GM13977 (cell line): ENCODE measurements at regions not wholly inside any gene's neighbourhood (a gene's known extent, or its start where the extent isn't known, plus 50 kb on each side); places are given as distances from the start of the nearest gene placed in this dataset.

Source experiments
- DNase-seq: peaks from one replicate; pipeline ENCODE4 v3.0.0; 2012; ENCODE audit warnings: low spot score
- CTCF ChIP-seq: IDR thresholded peaks from 2 replicates; pipeline ENCODE4 v1.5.1; 2012; ENCODE audit warnings: mild to moderate bottlenecking, control low read depth; ENCODE audit not compliant: insufficient read depth; ENCODE audit errors: extremely low read depth, missing control alignments
- in situ Hi-C: fragments of 300-500 bp; cut with MboI; formaldehyde crosslinking; loops from one replicate; pipeline ENCODE4 v1.12.0; 2022; ENCODE audit warnings: low sequenced_read_pairs, low pct_unique_long_range_greater_than_20kb, mixed read lengths, inconsistent platforms; ENCODE audit not compliant: unreplicated experiment

- in situ Hi-C loops, result no loop called here
- no peak for DNase-seq
- no peak for TF ChIP-seq CTCF
Observed at GRCh38 chr2:2681711-2682251, 350.7 kb upstream of the MYT1L start.

- in situ Hi-C loops, result no loop called here
- TF ChIP-seq CTCF, result no peak
- DNase-seq, result no peak
Observed at GRCh38 chr2:2681085-2681484, 350.0 kb upstream of the MYT1L start.

- no peak for DNase-seq
- no peak for TF ChIP-seq CTCF
- in situ Hi-C loops, result no loop called here
Observed at GRCh38 chr2:2674831-2675230, 343.8 kb upstream of the MYT1L start.

- in situ Hi-C loops, result no loop called here
- TF ChIP-seq CTCF, result no peak
- DNase-seq, result no peak
Observed at GRCh38 chr2:2673406-2673805, 342.3 kb upstream of the MYT1L start.

GRCh38 chr2:2672249-2672648, 341.2 kb upstream of the MYT1L start:
- in situ Hi-C loops, result no loop called here
- no peak for TF ChIP-seq CTCF
- DNase-seq, result no peak

GRCh38 chr2:2671826-2672225, 340.8 kb upstream of the MYT1L start:
- in situ Hi-C loops, result no loop called here
- no peak for DNase-seq
- TF ChIP-seq CTCF, result no peak

- no peak for TF ChIP-seq CTCF
- in situ Hi-C loops, result no loop called here
- no peak for DNase-seq
Observed at GRCh38 chr2:2669316-2669715, 338.2 kb upstream of the MYT1L start.
